Adrenal gland (tissue), 5 donors: ENCODE measurements at regions not wholly inside any gene's neighbourhood (a gene's known extent, or its start where the extent isn't known, plus 50 kb on each side); places are given as distances from the start of the nearest gene placed in this dataset.

Source experiments
- POLR2A ChIP-seq, 2 donors: fragments of 450-650 bp; IDR thresholded peaks; one replicate each; pipeline ENCODE4 v1.6.1; 2017; ENCODE audit warnings: antibody characterized with exemption in 2 of 2, mild to moderate bottlenecking in 2 of 2, moderate library complexity in 1 of 2
- TF ChIP-seq, protein P1 (sequence below), 6 experiments: fragments of 450-650 bp in 4 of 6; fragments of 200-600 bp in 2 of 6; sonication (generic) in 1 of 6; IDR thresholded peaks; 1 replicate in 5 of 6; 2 replicates in 1 of 6; pipeline versions ENCODE4 v1.5.1 to v1.8.0; 2016 to 2021; ENCODE audit warnings: antibody characterized with exemption in 6 of 6, mild to moderate bottlenecking in 2 of 6, moderate library complexity in 1 of 6
- donor health status: DM: no; HTN: no; CAD: no.

DNA sequence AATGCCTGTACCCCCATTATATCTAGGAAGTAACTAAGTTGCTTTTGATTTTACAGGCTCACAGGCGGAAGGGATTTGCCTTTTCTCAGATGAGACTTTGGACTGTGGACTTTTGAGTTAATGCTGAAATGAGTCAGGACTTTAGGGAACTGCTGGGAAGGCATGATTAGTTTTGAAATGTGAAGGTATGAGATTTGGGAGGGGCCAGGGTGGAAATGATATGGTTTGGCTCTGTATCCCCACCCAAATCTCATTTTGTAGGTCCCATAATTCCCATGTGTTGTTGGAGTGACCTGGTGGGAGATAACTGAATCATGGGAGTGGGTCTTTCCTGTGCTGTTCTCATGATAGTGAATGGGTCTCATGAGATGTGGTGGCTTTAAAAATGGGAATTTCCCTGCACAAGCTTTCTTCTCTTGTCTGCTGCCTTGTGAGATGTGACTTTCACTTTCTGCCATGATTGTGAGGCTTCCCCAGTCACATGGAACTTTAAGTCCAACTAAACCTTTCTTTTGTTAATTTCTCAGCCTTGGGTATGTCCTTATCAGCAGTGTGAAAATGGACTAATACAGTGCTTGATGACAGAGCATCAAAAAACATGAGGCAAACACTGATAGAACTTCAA lies 1119.5 kb downstream of the PLA2G4A start:
- TF ChIP-seq, protein P1, sequence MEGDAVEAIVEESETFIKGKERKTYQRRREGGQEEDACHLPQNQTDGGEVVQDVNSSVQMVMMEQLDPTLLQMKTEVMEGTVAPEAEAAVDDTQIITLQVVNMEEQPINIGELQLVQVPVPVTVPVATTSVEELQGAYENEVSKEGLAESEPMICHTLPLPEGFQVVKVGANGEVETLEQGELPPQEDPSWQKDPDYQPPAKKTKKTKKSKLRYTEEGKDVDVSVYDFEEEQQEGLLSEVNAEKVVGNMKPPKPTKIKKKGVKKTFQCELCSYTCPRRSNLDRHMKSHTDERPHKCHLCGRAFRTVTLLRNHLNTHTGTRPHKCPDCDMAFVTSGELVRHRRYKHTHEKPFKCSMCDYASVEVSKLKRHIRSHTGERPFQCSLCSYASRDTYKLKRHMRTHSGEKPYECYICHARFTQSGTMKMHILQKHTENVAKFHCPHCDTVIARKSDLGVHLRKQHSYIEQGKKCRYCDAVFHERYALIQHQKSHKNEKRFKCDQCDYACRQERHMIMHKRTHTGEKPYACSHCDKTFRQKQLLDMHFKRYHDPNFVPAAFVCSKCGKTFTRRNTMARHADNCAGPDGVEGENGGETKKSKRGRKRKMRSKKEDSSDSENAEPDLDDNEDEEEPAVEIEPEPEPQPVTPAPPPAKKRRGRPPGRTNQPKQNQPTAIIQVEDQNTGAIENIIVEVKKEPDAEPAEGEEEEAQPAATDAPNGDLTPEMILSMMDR (IDR thresholded peaks at IDR 0.05) = no peak
- TF ChIP-seq POLR2A (IDR thresholded peaks at IDR 0.05) = no peak
